ENCODE measurements at regions not wholly inside any gene's neighbourhood (a gene's known extent, or its start where the extent isn't known, plus 50 kb on each side); places are given as distances from the start of the nearest gene placed in this dataset.

- Mint-ChIP-seq H3K27me3 (no peaks in the 10 kb centered on the region), H3K9me3 (ENCODE audit: low read depth) (no peaks in the 10 kb centered on the region), H3K36me3 (no peaks in the 10 kb centered on the region), H3K27ac (no peak overlapping the region), H3K4me3 (no peak overlapping the region), H3K4me1 (no peaks in the 10 kb centered on the region)
- ATAC-seq (no peak), DNase-seq (no peak)
- CTCF ChIA-PET, result no interaction called here
Measured at GRCh38 chr15:87212041-87212440, 1044.5 kb downstream of the NTRK3 start.

- CTCF ChIA-PET, result no interaction called here
- no peak overlapping the region for H3K4me3 Mint-ChIP-seq
- H3K36me3 Mint-ChIP-seq, result no peaks in the 10 kb centered on the region
- H3K9me3 Mint-ChIP-seq (ENCODE audit: low read depth), result no peaks in the 10 kb centered on the region
- no peak for DNase-seq
- no peak for ATAC-seq
- no peaks in the 10 kb centered on the region for H3K27me3 Mint-ChIP-seq
- no peak overlapping the region for H3K27ac Mint-ChIP-seq
- H3K4me1 Mint-ChIP-seq, result no peaks in the 10 kb centered on the region
Measured at GRCh38 chr15:87211547-87211946, 1045.0 kb downstream of the NTRK3 start.

- Mint-ChIP-seq H3K9me3 (ENCODE audit: low read depth) (no peaks in the 10 kb centered on the region), H3K27ac (no peak overlapping the region), H3K27me3 (no peaks in the 10 kb centered on the region), H3K4me3 (no peak overlapping the region), H3K4me1 (no peaks in the 10 kb centered on the region), H3K36me3 (no peaks in the 10 kb centered on the region)
- no peak for ATAC-seq
- CTCF ChIA-PET, result no interaction called here
- no peak for DNase-seq
Measured at GRCh38 chr15:87209891-87210689, 1046.4 kb downstream of the NTRK3 start.

GRCh38 chr15:87207990-87208580 is 1048.5 kb downstream of the NTRK3 start:
- Mint-ChIP-seq H3K36me3 (no peaks in the 10 kb centered on the region), H3K4me3 (no peak overlapping the region), H3K27me3 (no peaks in the 10 kb centered on the region), H3K9me3 (ENCODE audit: low read depth) (no peaks in the 10 kb centered on the region), H3K27ac (no peak overlapping the region), H3K4me1 (no peaks in the 10 kb centered on the region)
- CTCF ChIA-PET, result no interaction called here
- ATAC-seq (no peak), DNase-seq (no peak)

GRCh38 chr15:87207251-87207650 is 1049.3 kb downstream of the NTRK3 start:
- Mint-ChIP-seq H3K36me3 (no peaks in the 10 kb centered on the region), H3K27ac (no peak overlapping the region), H3K9me3 (ENCODE audit: low read depth) (no peaks in the 10 kb centered on the region), H3K4me1 (no peaks in the 10 kb centered on the region), H3K4me3 (no peak overlapping the region), H3K27me3 (no peaks in the 10 kb centered on the region)
- no peak for ATAC-seq
- CTCF ChIA-PET, result no interaction called here
- DNase-seq, result no peak

- Mint-ChIP-seq H3K36me3 (no peaks in the 10 kb centered on the region), H3K27me3 (no peaks in the 10 kb centered on the region), H3K4me3 (no peak overlapping the region), H3K4me1 (no peaks in the 10 kb centered on the region), H3K27ac (no peak overlapping the region), H3K9me3 (ENCODE audit: low read depth) (no peaks in the 10 kb centered on the region)
- DNase-seq (no peak), ATAC-seq (no peak)
- CTCF ChIA-PET, result no interaction called here
Measured at GRCh38 chr15:87201986-87202385, 1054.6 kb downstream of the NTRK3 start.

- DNase-seq (no peak), ATAC-seq (no peak)
- Mint-ChIP-seq H3K27me3 (no peaks in the 10 kb centered on the region), H3K36me3 (no peaks in the 10 kb centered on the region), H3K9me3 (ENCODE audit: low read depth) (no peaks in the 10 kb centered on the region), H3K27ac (no peak overlapping the region), H3K4me3 (no peak overlapping the region), H3K4me1 (no peaks in the 10 kb centered on the region)
- CTCF ChIA-PET, result no interaction called here
Measured at GRCh38 chr15:87200149-87200548, 1056.4 kb downstream of the NTRK3 start.

- no peaks in the 10 kb centered on the region for H3K4me1 Mint-ChIP-seq
- no peaks in the 10 kb centered on the region for H3K27me3 Mint-ChIP-seq
- H3K27ac Mint-ChIP-seq, result no peak overlapping the region
- no peaks in the 10 kb centered on the region for H3K36me3 Mint-ChIP-seq
- DNase-seq (no peak), ATAC-seq (no peak)
- CTCF ChIA-PET, result no interaction called here
- peaks cover 2% of the 10 kb centered on the region for H3K9me3 Mint-ChIP-seq (ENCODE audit: low read depth)
- no peak overlapping the region for H3K4me3 Mint-ChIP-seq
Measured at GRCh38 chr15:87197981-87198380, 1058.6 kb downstream of the NTRK3 start.

GRCh38 chr15:87196498-87196897 is 1060.0 kb downstream of the NTRK3 start:
- Mint-ChIP-seq H3K27me3 (no peaks in the 10 kb centered on the region), H3K9me3 (ENCODE audit: low read depth) (peaks cover 2% of the 10 kb centered on the region), H3K4me3 (no peak overlapping the region), H3K27ac (no peak overlapping the region), H3K4me1 (no peaks in the 10 kb centered on the region), H3K36me3 (no peaks in the 10 kb centered on the region)
- DNase-seq (no peak), ATAC-seq (no peak)
- CTCF ChIA-PET, result no interaction called here

GRCh38 chr15:87193481-87193880 is 1063.1 kb downstream of the NTRK3 start:
- CTCF ChIA-PET, result no interaction called here
- H3K4me3 Mint-ChIP-seq, result no peak overlapping the region

GRCh38 chr15:87167706-87168105 is 1088.0 kb downstream of the AGBL1 start:
- Mint-ChIP-seq H3K9me3 (ENCODE audit: low read depth) (peaks cover 2% of the 10 kb centered on the region), H3K4me3 (no peak overlapping the region), H3K36me3 (no peaks in the 10 kb centered on the region), H3K4me1 (no peaks in the 10 kb centered on the region), H3K27ac (no peak overlapping the region), H3K27me3 (no peaks in the 10 kb centered on the region)
- CTCF ChIA-PET, result no interaction called here
- DNase-seq (no peak), ATAC-seq (no peak)

More at GRCh38 chr15:87193481-87193880, 1063.1 kb downstream of the NTRK3 start:
- no peaks in the 10 kb centered on the region for H3K4me1 Mint-ChIP-seq
- ATAC-seq (no peak), DNase-seq (no peak)
- no peaks in the 10 kb centered on the region for H3K27me3 Mint-ChIP-seq
- no peak overlapping the region for H3K27ac Mint-ChIP-seq
- H3K36me3 Mint-ChIP-seq, result no peaks in the 10 kb centered on the region
- H3K9me3 Mint-ChIP-seq (ENCODE audit: low read depth), result peaks cover 2% of the 10 kb centered on the region

GRCh38 chr15:87167055-87167454 is 1087.4 kb downstream of the AGBL1 start:
- H3K4me1 Mint-ChIP-seq, result no peaks in the 10 kb centered on the region
- peaks cover 2% of the 10 kb centered on the region for H3K9me3 Mint-ChIP-seq (ENCODE audit: low read depth)
- DNase-seq (no peak), ATAC-seq (no peak)
- no peak overlapping the region for H3K4me3 Mint-ChIP-seq
- H3K36me3 Mint-ChIP-seq, result no peaks in the 10 kb centered on the region
- CTCF ChIA-PET, result no interaction called here
- H3K27me3 Mint-ChIP-seq, result no peaks in the 10 kb centered on the region
- H3K27ac Mint-ChIP-seq, result no peak overlapping the region

GRCh38 chr15:87155771-87156170 is 1076.1 kb downstream of the AGBL1 start:
- no peak for ATAC-seq
- no peak for DNase-seq
- Mint-ChIP-seq H3K4me1 (no peaks in the 10 kb centered on the region), H3K9me3 (ENCODE audit: low read depth) (no peaks in the 10 kb centered on the region), H3K36me3 (no peaks in the 10 kb centered on the region), H3K27me3 (no peaks in the 10 kb centered on the region), H3K4me3 (no peak overlapping the region), H3K27ac (no peak overlapping the region)
- CTCF ChIA-PET, result no interaction called here

- DNase-seq (no peak), ATAC-seq (no peak)
- H3K27ac Mint-ChIP-seq, result no peak overlapping the region
- H3K9me3 Mint-ChIP-seq (ENCODE audit: low read depth), result no peaks in the 10 kb centered on the region
- H3K4me3 Mint-ChIP-seq, result no peak overlapping the region
- H3K27me3 Mint-ChIP-seq, result no peaks in the 10 kb centered on the region
- CTCF ChIA-PET, result no interaction called here
- no peaks in the 10 kb centered on the region for H3K4me1 Mint-ChIP-seq
- no peaks in the 10 kb centered on the region for H3K36me3 Mint-ChIP-seq
Measured at GRCh38 chr15:87154761-87155160, 1075.1 kb downstream of the AGBL1 start.
